ENCODE measurements at regions not wholly inside any gene's neighbourhood (a gene's known extent, or its start where the extent isn't known, plus 50 kb on each side); places are given as distances from the start of the nearest gene placed in this dataset.

- no peak for DNase-seq (ENCODE audit: low read depth in 2 of 2, low spot score in 1 of 2)
These were observed 56.0 kb upstream of the CTTNBP2 start for GRCh38 chr7:117929237-117929636.

- DNase-seq (ENCODE audit: low read depth in 2 of 2, low spot score in 1 of 2), result no peak
These were observed 58.1 kb upstream of the CTTNBP2 start for GRCh38 chr7:117931314-117931713.

GRCh38 chr7:117937049-117937752 lies 64.0 kb upstream of the CTTNBP2 start:
- no peak for DNase-seq (ENCODE audit: low read depth in 2 of 2, low spot score in 1 of 2)

GRCh38 chr7:117937753-117938483 lies 64.7 kb upstream of the CTTNBP2 start:
- no peak for DNase-seq (ENCODE audit: low read depth in 2 of 2, low spot score in 1 of 2)

- no peak for DNase-seq (ENCODE audit: low read depth in 2 of 2, low spot score in 1 of 2)
These were observed 68.0 kb upstream of the CTTNBP2 start for GRCh38 chr7:117941138-117941810.

- DNase-seq (ENCODE audit: low read depth in 2 of 2, low spot score in 1 of 2), result no peak
These were observed 69.5 kb upstream of the CTTNBP2 start for GRCh38 chr7:117942780-117943179.

- DNase-seq (ENCODE audit: low read depth in 2 of 2, low spot score in 1 of 2), result no peak
These were observed 71.6 kb upstream of the CTTNBP2 start for GRCh38 chr7:117944886-117945285.

GRCh38 chr7:117946151-117946633 lies 73.0 kb upstream of the CTTNBP2 start:
- DNase-seq (ENCODE audit: low read depth in 2 of 2, low spot score in 1 of 2), result no peak

- DNase-seq (ENCODE audit: low read depth in 2 of 2, low spot score in 1 of 2), result no peak
These were observed 76.0 kb upstream of the CTTNBP2 start for GRCh38 chr7:117949232-117949631.

- DNase-seq (ENCODE audit: low read depth in 2 of 2, low spot score in 1 of 2), result no peak
These were observed 77.5 kb upstream of the CTTNBP2 start for GRCh38 chr7:117950601-117951260.

- no peak for DNase-seq (ENCODE audit: low read depth in 2 of 2, low spot score in 1 of 2)
These were observed 78.0 kb upstream of the CTTNBP2 start for GRCh38 chr7:117951285-117951684.

- no peak for DNase-seq (ENCODE audit: low read depth in 2 of 2, low spot score in 1 of 2)
These were observed 78.5 kb upstream of the CTTNBP2 start for GRCh38 chr7:117951691-117952280.

- DNase-seq (ENCODE audit: low read depth in 2 of 2, low spot score in 1 of 2), result no peak
These were observed 81.8 kb upstream of the CTTNBP2 start for GRCh38 chr7:117955046-117955445.

GRCh38 chr7:117960351-117960750 lies 87.1 kb upstream of the CTTNBP2 start:
- no peak for DNase-seq (ENCODE audit: low read depth in 2 of 2, low spot score in 1 of 2)

- DNase-seq (ENCODE audit: low read depth in 2 of 2, low spot score in 1 of 2), result no peak
These were observed 88.0 kb upstream of the CTTNBP2 start for GRCh38 chr7:117961235-117961634.

- no peak for DNase-seq (ENCODE audit: low read depth in 2 of 2, low spot score in 1 of 2)
These were observed 89.2 kb upstream of the CTTNBP2 start for GRCh38 chr7:117962366-117962994.

GRCh38 chr7:117963264-117964197 lies 90.3 kb upstream of the CTTNBP2 start:
- no peak for DNase-seq (ENCODE audit: low read depth in 2 of 2, low spot score in 1 of 2)

GRCh38 chr7:117970801-117971200 lies 97.6 kb upstream of the CTTNBP2 start:
- DNase-seq (ENCODE audit: low read depth in 2 of 2, low spot score in 1 of 2), result no peak

- DNase-seq (ENCODE audit: low read depth in 2 of 2, low spot score in 1 of 2), result no peak
These were observed 98.5 kb upstream of the CTTNBP2 start for GRCh38 chr7:117971556-117972244.

All from stimulated activated CD8-positive, alpha-beta memory T cell treated with anti-CD3 and anti-CD28 coated beads, Interleukin-4, amount 100 ng/mL, for 4 hours (primary cell).